ENCODE measurements at regions not wholly inside any gene's neighbourhood (a gene's known extent, or its start where the extent isn't known, plus 50 kb on each side); places are given as distances from the start of the nearest gene placed in this dataset.

DNA sequence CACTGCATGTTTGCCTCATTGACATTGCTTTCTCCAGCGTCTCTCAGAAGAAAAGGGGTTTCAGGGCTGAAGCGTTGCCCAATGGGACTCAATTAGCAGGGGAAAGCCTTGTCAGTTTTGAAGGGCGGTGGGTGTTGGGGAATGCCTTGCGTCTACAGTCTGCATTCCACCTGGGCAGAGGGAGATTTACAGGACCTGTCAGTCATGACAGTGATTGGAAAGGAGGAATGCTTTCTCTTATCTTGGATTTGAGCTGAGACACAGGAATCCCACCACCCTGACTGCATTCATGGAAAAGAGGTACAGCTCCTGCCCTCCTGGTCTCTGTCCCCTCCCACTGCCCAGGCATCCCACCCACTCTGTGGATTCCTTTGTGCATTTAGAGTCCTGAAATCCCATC, 123.9 kb downstream of the ACKR3 start:
- Histone ChIP-seq H2BK15ac (ENCODE audit: low read length) (no peak overlapping the region), H3K4ac (replicated peaks; ENCODE audit: insufficient read length, low read depth, low read length) (no peak overlapping the region)
- no peak for TF ChIP-seq TBP (IDR thresholded peaks at IDR 0.05; ENCODE audit: low read depth, low read length)
- TF ChIP-seq, protein P1, sequence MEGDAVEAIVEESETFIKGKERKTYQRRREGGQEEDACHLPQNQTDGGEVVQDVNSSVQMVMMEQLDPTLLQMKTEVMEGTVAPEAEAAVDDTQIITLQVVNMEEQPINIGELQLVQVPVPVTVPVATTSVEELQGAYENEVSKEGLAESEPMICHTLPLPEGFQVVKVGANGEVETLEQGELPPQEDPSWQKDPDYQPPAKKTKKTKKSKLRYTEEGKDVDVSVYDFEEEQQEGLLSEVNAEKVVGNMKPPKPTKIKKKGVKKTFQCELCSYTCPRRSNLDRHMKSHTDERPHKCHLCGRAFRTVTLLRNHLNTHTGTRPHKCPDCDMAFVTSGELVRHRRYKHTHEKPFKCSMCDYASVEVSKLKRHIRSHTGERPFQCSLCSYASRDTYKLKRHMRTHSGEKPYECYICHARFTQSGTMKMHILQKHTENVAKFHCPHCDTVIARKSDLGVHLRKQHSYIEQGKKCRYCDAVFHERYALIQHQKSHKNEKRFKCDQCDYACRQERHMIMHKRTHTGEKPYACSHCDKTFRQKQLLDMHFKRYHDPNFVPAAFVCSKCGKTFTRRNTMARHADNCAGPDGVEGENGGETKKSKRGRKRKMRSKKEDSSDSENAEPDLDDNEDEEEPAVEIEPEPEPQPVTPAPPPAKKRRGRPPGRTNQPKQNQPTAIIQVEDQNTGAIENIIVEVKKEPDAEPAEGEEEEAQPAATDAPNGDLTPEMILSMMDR (IDR thresholded peaks at IDR 0.05; ENCODE audit: control extremely low read depth in 1 of 3, insufficient read depth in 1 of 3, low read depth in 1 of 3, low read length in 3 of 3): no peak
- TF ChIP-seq TEAD4 (IDR thresholded peaks at IDR 0.05; ENCODE audit: low read depth, low read length): no peak
- TF ChIP-seq SAP30 (IDR thresholded peaks at IDR 0.05; ENCODE audit: insufficient read depth, insufficient replicate concordance, low read length): no peak
- no peak for TF ChIP-seq SUZ12 (IDR thresholded peaks at IDR 0.05; ENCODE audit: low read length)
- TF ChIP-seq JUN (IDR thresholded peaks at IDR 0.05; ENCODE audit: low read depth, low read length): no peak
- TF ChIP-seq HDAC6 (IDR thresholded peaks at IDR 0.05; ENCODE audit: low read depth, low read length): no peak
- no peak for TF ChIP-seq JUND (IDR thresholded peaks at IDR 0.05; ENCODE audit: low read length)
- TF ChIP-seq HDAC2 (IDR thresholded peaks at IDR 0.05; ENCODE audit: borderline replicate concordance in 1 of 2, low read depth in 2 of 2, low read length in 2 of 2): no peak
- no peak for TF ChIP-seq RXRA (IDR thresholded peaks at IDR 0.05; ENCODE audit: insufficient read depth, low read depth, low read length)
- TF ChIP-seq ASH2L (IDR thresholded peaks at IDR 0.05; ENCODE audit: low read length): no peak

More for the DNA sequence above, 123.9 kb downstream of the ACKR3 start:
- no peak overlapping the region for H3K14ac ChIP-seq (ENCODE audit: insufficient read length)
- DNase-seq (ENCODE audit: low read depth in 1 of 2, low spot score in 2 of 2): no peak
- H3K56ac ChIP-seq (replicated peaks; ENCODE audit: insufficient read length, low read depth, low read length): no peak overlapping the region
- H2BK12ac ChIP-seq (ENCODE audit: low read depth, low read length): no peak overlapping the region
- no peak overlapping the region for H2BK20ac ChIP-seq (ENCODE audit: low read length)
- WGBS, 2 experiments (ENCODE audit: extremely low coverage in 1 of 2, insufficient coverage in 1 of 2, insufficient read length in 1 of 2, insufficient replicate concordance in 2 of 2, low coverage in 1 of 2, low lambda C conversion rate in 2 of 2, missing lambda C conversion rate in 1 of 2): 81% methylated on average over 4 of the region's 4 CpGs; no CpG with 5 or more reads in 1 of the 2 experiments
- H3K4me2 ChIP-seq (ENCODE audit: insufficient read depth in 1 of 2, low read depth in 2 of 2, low read length in 2 of 2): no peak overlapping the region
- no peak overlapping the region for H4K5ac ChIP-seq (ENCODE audit: insufficient read length, low read depth, low read length)
- H4K91ac ChIP-seq (replicated peaks; ENCODE audit: insufficient read length, low read length): no peak overlapping the region
- H2BK5ac ChIP-seq (ENCODE audit: low read depth, low read length): no peak overlapping the region
- no peak overlapping the region for H2BK120ac ChIP-seq (replicated peaks; ENCODE audit: low read depth, low read length)
- no peak overlapping the region for H3K4me3 ChIP-seq (ENCODE audit: extremely low read depth in 1 of 4, insufficient read depth in 2 of 4, low read depth in 3 of 4, low read length in 4 of 4)
- no peaks in the 10 kb centered on the region for H3K27me3 ChIP-seq (replicated peaks in 1 of 4; ENCODE audit: control insufficient read depth in 3 of 4, extremely low read depth in 1 of 4, insufficient read depth in 3 of 4, low read length in 3 of 4)
- no peak overlapping the region for H3K18ac ChIP-seq (ENCODE audit: extremely low read depth, low read length)
- H3K4me1 ChIP-seq (replicated peaks in 1 of 4; ENCODE audit: control insufficient read depth in 3 of 4, insufficient read depth in 4 of 4, low read length in 3 of 4): peaks cover 0 to 6% (median 2%) of the 10 kb centered on the region in 4 experiments; a peak in 3 of 7 replicates
- no peak overlapping the region for H4K8ac ChIP-seq (ENCODE audit: extremely low read depth, insufficient read depth, low read length)
- no peak overlapping the region for H3K27ac ChIP-seq (ENCODE audit: low read depth, low read length)
- no peaks in the 10 kb centered on the region; a peak in 1 of 8 replicates for H3K36me3 ChIP-seq (ENCODE audit: control insufficient read depth in 2 of 4, insufficient read depth in 4 of 4, low read length in 3 of 4)
- H3K9ac ChIP-seq (replicated peaks in 1 of 4; ENCODE audit: extremely low read depth in 1 of 4, low read depth in 3 of 4, low read length in 3 of 4): no peak overlapping the region
- no peaks in the 10 kb centered on the region for H3K79me1 ChIP-seq (ENCODE audit: low read depth, low read length)
- no peaks in the 10 kb centered on the region for H3K79me2 ChIP-seq (ENCODE audit: control insufficient read depth in 1 of 2, insufficient read depth in 2 of 2, low read length in 2 of 2)
- no peak overlapping the region for H3K23ac ChIP-seq (ENCODE audit: insufficient read length)
- ChIA-PET POLR2A (ENCODE audit: partially characterized antibody) (no interaction called here), CTCF (ENCODE audit: partially characterized antibody) (interaction anchor here (0.9 to 1.9 kb wide), 2 partner anchors 11 to 180 kb away, joined by 3 to 8 read pairs; no protein-coding TSS in a partner anchor)
- H3K23me2 ChIP-seq (ENCODE audit: low read depth, low read length): peaks cover 2% of the 10 kb centered on the region; the same call in 1 of the 2 replicates
- H2AK5ac ChIP-seq (ENCODE audit: low read depth, low read length): no peak overlapping the region
- no peak for FAIRE-seq
- no peaks in the 10 kb centered on the region for H3K9me3 ChIP-seq (ENCODE audit: insufficient read depth in 2 of 2, low read depth in 1 of 2, low read length in 1 of 2)
- H4K20me1 ChIP-seq (replicated peaks in 1 of 2; ENCODE audit: control insufficient read depth in 1 of 2, insufficient read depth in 2 of 2, low read length in 2 of 2): peaks cover 0 to under 1% of the 10 kb centered on the region in 2 experiments
- H2AFZ ChIP-seq (ENCODE audit: low read length): no peak overlapping the region

Data from H1 (cell line).